ENCODE measurements at regions not wholly inside any gene's neighbourhood (a gene's known extent, or its start where the extent isn't known, plus 50 kb on each side); places are given as distances from the start of the nearest gene placed in this dataset.

GRCh38 chr4:121526509-121526908 is 145.7 kb upstream of the QRFPR start:
- no peak for DNase-seq (ENCODE audit: low read depth in 2 of 2)

GRCh38 chr4:121519236-121519838 is 138.5 kb upstream of the QRFPR start:
- DNase-seq (ENCODE audit: low read depth in 2 of 2), result no peak

- no peak for DNase-seq (ENCODE audit: low read depth in 2 of 2)
Observed at GRCh38 chr4:121517241-121517640, 136.4 kb upstream of the QRFPR start.

- no peak for DNase-seq (ENCODE audit: low read depth in 2 of 2)
Observed at GRCh38 chr4:121514443-121514842, 133.6 kb upstream of the QRFPR start.

GRCh38 chr4:121510341-121510874 is 129.6 kb upstream of the QRFPR start:
- no peak for DNase-seq (ENCODE audit: low read depth in 2 of 2)

GRCh38 chr4:121485190-121485804 is 104.5 kb upstream of the QRFPR start:
- DNase-seq (ENCODE audit: low read depth in 2 of 2), result no peak

GRCh38 chr4:121484633-121485032 is 103.8 kb upstream of the QRFPR start:
- peak; percentile 17 to 26 for DNase-seq (ENCODE audit: low read depth in 2 of 2)

- no peak for DNase-seq (ENCODE audit: low read depth in 2 of 2)
Observed at GRCh38 chr4:121479808-121480207, 99.0 kb upstream of the QRFPR start.

GRCh38 chr4:121477480-121477879 is 96.7 kb upstream of the QRFPR start:
- DNase-seq (ENCODE audit: low read depth in 2 of 2), result no peak

GRCh38 chr4:121477079-121477478 is 96.3 kb upstream of the QRFPR start:
- DNase-seq (ENCODE audit: low read depth in 2 of 2), result no peak

- DNase-seq (ENCODE audit: low read depth in 2 of 2), result no peak
Observed at GRCh38 chr4:121472937-121473721, 92.3 kb upstream of the QRFPR start.

GRCh38 chr4:121464854-121465253 is 84.0 kb upstream of the QRFPR start:
- no peak for DNase-seq (ENCODE audit: low read depth in 2 of 2)

- peak; percentile 20 to 24 for DNase-seq (ENCODE audit: low read depth in 2 of 2)
Observed at GRCh38 chr4:121462660-121463261, 81.9 kb upstream of the QRFPR start.

- DNase-seq (ENCODE audit: low read depth in 2 of 2), result no peak
Observed at GRCh38 chr4:121459026-121459425, 78.2 kb upstream of the QRFPR start.

GRCh38 chr4:121457278-121457875 is 76.6 kb upstream of the QRFPR start:
- no peak for DNase-seq (ENCODE audit: low read depth in 2 of 2)

GRCh38 chr4:121455285-121455684 is 74.5 kb upstream of the QRFPR start:
- no peak for DNase-seq (ENCODE audit: low read depth in 2 of 2)

GRCh38 chr4:121454251-121454979 is 73.6 kb upstream of the QRFPR start:
- no peak for DNase-seq (ENCODE audit: low read depth in 2 of 2)

GRCh38 chr4:121451310-121451709 is 70.5 kb upstream of the QRFPR start:
- DNase-seq (ENCODE audit: low read depth in 2 of 2), result no peak

GRCh38 chr4:121449416-121449815 is 68.6 kb upstream of the QRFPR start:
- no peak for DNase-seq (ENCODE audit: low read depth in 2 of 2)

GRCh38 chr4:121448231-121448630 is 67.4 kb upstream of the QRFPR start:
- no peak for DNase-seq (ENCODE audit: low read depth in 2 of 2)

GRCh38 chr4:121439669-121440068 is 58.9 kb upstream of the QRFPR start:
- no peak for DNase-seq (ENCODE audit: low read depth in 2 of 2)

Measured in fibroblast of skin of left biceps (primary cell).